ENCODE measurements at regions not wholly inside any gene's neighbourhood (a gene's known extent, or its start where the extent isn't known, plus 50 kb on each side); places are given as distances from the start of the nearest gene placed in this dataset.

DNA sequence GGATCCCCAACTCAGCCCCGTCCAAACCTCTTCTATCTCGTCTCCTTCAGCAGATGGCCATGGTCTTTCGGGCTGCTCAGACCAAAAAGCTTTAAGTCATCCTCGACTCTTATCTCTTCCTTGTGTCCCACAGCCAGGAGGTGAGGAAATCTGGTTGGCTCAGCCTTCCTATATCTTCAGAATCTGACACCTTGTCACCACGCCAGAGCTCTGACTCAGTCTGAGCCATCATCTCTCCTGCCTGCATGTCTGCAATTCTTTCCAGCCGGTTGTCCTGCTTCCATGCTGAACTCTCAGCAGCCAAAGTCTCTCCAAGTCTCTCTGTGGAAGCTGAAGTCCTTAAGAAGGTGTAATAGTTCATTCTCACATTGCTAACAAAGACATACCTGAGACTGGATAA is 419.3 kb upstream of the ADAMTS16 start:
- no peak for DNase-seq (ENCODE audit: low spot score)

DNA sequence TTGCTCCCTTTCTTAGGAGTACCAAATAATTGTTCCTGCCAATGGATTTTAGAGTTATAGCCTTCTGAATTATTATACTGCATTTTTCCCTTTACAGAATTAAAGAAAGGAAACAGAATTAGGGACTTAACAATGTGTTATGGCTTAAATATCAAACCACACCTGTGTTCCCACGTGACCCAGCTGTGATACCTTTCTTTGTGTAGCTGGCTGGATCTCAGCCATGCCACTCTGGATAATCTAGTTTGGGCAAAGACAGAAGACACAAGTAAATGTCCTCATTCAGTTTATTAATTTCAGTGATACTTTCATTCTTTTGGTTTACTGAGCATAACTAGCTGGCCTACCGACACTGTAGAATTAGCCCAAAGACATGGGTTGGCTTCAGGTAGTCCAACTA is 417.2 kb upstream of the ADAMTS16 start:
- no peak for DNase-seq (ENCODE audit: low spot score)

GRCh38 chr5:4725594-4725993 is 414.5 kb upstream of the ADAMTS16 start:
- DNase-seq (ENCODE audit: low spot score) = no peak

GRCh38 chr5:4730279-4730678 is 409.9 kb upstream of the ADAMTS16 start:
- no peak for DNase-seq (ENCODE audit: low spot score)

DNA sequence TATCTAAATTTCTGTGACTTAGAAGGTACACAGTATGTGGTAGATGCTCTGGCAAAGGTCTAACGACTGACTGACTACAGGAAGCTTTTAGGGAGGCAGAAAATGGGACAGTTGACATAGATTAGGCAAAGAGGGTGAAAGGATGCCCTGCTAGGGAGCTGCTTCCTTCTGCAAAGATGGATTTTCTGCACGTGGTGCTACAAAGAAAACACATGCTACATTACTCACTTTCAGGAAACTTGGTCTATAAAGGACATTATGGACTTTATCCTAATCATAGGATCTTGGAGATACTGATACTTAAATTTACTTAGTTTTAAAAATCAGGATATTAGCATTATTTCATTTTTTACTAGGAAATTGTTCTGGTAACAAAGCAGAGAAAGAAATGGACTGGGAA is 405.8 kb upstream of the ADAMTS16 start:
- DNase-seq (ENCODE audit: low spot score) = no peak

DNA sequence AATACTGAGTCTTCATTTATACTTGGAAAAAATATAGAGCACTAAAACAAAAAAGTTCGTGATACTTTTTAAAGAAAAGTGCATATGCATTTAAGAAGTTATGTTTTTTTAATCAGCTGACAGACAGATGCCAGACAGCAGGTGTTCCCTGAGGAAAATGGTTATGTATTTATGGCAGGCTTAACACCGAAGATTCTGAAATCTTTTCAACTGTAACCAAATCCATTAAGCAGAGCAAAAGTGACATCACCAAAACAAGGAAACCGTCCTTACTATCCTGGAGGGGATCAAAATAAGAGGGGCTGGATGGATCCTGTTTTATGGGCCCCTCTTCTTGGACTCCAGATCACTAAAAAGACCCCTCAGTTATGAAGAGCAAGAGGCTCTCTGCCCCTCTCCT is 404.9 kb upstream of the ADAMTS16 start:
- DNase-seq (ENCODE audit: low spot score) = no peak

DNA sequence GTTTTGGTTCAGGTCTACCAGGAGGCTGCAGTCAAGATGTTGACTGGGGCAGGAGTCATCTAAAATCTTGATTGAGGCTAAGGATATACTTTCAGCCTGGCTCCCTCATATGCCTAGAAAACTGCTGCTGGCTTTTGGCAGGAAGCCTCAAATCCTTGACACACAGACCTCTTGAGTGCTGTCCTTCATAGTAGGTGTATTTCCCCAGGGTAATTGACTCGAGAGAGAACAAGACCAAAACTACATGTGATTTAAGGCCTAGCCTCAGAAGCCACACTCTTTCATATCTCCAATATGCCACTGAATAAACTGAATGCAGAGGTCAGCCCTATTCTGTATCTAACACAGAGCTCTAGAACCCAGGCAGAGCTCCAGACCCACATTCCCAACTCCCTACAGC is 402.3 kb upstream of the ADAMTS16 start:
- no peak for DNase-seq (ENCODE audit: low spot score)

DNA sequence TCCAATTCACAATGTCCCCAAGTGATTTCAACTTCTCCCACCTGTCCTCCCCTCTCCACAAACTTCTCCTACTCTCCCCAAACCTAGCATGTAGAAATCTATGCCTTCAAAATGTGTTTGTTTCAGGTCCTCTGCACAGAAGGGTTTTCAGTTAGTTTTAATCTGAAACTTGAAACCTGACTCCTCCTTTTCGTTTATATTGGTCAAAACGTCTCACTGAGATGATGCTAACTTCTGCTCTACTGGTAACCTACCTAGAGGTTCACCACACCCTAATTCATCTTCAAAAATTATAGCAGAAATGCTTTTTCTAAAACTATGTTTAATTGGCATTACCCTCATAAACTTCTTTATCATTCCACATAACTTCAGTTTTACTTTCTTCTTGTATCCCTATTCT is 401.8 kb upstream of the ADAMTS16 start:
- no peak for DNase-seq (ENCODE audit: low spot score)

- no peak for DNase-seq (ENCODE audit: low spot score)
Observed at GRCh38 chr5:4740156-4740555, 400.0 kb upstream of the ADAMTS16 start.

DNA sequence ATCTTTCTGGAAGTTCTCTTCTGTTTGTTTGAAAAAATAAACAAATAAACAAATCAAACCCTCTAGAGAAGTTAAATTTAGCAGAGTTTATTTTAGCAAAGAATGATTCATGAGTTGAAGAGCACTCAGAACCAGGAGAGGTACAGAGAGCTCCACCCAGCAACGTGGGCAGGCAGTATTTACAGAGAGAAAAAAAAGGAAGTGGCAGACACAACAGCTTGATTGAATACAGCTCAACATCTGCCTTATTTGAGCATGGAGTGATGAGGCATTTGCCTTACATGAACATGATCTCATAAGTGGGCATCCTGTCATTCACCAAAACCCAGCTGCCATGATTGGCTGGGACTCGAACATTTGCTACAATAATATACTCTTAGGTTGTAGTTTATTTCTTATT is 381.6 kb upstream of the ADAMTS16 start:
- DNase-seq (ENCODE audit: low spot score) = no peak

DNA sequence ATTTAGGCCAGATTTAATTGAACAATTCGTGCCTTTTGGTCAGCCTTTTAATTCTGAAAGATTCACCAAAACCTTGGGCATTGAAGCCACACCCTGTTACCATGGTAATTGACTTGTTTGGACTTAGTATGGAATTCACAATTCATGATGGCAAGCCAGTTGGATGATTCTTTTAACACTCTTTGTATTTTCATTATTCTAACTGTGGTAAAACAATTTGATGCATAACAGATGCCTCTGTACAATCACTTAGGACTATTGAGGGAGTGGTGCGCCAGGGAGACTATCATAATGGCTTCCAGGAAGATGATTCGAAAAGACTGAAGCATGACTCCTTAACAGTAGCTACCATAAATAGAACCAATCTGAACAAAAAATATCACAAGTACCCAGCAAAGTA is 381.1 kb upstream of the ADAMTS16 start:
- no peak for DNase-seq (ENCODE audit: low spot score)

DNA sequence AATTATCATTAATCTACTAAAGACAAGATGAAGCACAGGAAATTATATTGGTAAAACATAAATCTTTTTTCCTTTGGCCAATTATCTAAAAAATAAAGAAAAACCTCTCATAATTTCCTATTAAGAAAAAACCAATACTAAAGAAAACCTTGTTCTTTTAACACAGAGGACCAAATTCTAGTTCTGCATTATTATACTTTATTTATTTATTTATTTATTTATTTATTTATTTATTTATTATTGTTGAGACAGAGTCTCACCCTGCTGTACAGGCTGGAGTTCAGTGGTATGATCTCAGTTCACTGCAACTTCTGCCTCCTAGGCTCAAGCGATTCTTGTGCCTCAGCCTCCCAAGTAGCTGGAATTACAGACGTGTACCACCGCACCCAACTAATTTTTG is 377.8 kb upstream of the ADAMTS16 start:
- DNase-seq (ENCODE audit: low spot score) = no peak

- DNase-seq (ENCODE audit: low spot score) = no peak
Observed at GRCh38 chr5:4765411-4765810, 374.7 kb upstream of the ADAMTS16 start.

DNA sequence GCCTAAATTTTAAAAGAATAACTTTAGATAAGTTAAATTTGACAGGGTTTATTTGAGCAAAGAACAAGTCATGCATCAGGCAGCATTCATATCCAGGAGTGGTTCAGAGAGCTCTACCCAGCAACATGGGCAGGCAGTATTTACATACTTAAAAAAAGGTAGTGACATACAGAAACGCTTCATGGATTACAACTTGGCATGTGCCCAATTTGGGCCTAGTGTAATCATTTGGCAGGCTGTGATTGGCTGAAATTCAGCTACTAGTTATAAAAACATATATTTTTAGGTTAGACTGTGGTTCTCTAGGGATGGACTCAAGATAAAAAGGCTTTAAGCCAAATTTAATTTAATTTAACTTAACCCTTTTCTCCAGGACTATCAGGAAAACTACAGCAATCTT is 374.0 kb upstream of the ADAMTS16 start:
- DNase-seq (ENCODE audit: low spot score) = no peak

GRCh38 chr5:4772591-4772990 is 367.5 kb upstream of the ADAMTS16 start:
- DNase-seq (ENCODE audit: low spot score) = no peak

- no peak for DNase-seq (ENCODE audit: low spot score)
Observed at GRCh38 chr5:4773827-4774317, 366.3 kb upstream of the ADAMTS16 start.

DNA sequence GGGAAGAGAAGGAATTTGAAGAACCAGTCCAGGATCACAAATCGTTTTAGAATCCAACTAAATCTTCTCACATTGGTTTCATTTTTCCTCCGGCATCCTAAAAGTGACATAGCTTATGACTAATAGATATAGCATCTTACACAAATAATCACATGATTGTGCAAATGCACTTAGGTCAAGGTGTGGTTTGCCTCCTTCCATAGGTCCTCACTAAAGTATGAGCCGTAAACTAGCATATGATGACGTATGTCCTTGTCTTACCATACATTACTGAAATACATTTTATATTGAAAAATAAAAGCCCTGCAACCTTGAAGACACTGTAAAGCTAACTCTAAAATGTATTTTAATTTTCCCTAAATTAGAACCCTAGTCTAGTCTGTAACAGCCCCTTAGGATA is 362.7 kb upstream of the ADAMTS16 start:
- DNase-seq (ENCODE audit: low spot score) = no peak

GRCh38 chr5:4780633-4781032 is 359.5 kb upstream of the ADAMTS16 start:
- no peak for DNase-seq (ENCODE audit: low spot score)

DNA sequence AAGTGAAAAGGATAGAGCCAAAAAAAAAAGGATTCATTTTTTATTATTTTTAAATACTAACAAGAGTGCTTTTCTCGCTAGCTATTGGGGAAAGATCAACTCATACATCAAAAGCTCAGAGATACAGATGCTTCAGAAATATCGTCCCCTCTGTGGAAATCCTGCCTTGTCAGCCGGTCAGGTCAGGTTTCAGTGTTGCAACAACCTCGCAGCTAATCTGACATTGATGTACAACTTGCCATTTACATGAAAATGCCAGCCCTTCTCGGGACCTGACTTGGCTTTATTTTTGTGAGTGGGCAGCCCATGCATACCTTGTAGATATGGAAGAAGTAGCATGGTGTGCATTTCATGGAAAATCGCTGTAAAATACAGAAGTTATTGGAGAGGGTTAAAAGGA is 358.8 kb upstream of the ADAMTS16 start:
- no peak for DNase-seq (ENCODE audit: low spot score)

DNA sequence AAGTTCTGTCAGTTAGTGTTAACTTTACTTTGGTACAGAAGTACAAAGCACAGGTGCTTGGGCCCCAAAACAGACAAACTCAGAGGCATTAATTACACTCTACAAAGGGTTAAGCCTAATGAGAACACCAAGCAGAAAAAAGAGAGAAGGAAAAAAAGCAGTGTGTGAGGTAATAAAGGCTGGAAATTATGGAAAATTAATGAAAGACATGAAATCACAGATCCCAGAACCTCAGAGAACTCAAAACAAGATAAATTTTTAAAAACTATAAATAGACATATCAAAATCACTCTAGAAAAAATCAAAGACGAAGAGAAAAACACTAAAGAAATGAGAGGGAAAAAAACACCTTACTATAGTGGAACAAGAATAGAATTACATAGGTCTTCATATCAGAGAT is 354.2 kb upstream of the ADAMTS16 start:
- no peak for DNase-seq (ENCODE audit: low spot score)

DNA sequence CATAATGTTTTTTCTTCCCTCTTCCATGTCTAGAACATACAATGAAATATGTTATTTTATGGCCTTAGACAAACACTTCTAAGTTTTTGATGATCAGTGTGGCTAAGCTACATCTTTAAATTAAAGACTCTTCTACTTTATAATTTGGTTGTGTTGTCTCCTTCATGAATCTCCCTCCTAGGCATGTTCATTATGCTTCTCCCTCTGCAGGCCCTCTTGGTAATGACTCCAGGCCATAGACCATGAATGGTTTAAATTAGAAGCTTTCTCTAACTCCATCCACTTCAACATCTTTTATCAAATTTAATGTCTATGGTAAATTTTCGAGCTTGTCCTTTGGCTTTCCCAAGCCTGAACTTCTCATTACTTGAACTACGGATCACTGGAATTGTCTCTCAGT is 342.7 kb upstream of the ADAMTS16 start:
- no peak for DNase-seq (ENCODE audit: low spot score)

DNA sequence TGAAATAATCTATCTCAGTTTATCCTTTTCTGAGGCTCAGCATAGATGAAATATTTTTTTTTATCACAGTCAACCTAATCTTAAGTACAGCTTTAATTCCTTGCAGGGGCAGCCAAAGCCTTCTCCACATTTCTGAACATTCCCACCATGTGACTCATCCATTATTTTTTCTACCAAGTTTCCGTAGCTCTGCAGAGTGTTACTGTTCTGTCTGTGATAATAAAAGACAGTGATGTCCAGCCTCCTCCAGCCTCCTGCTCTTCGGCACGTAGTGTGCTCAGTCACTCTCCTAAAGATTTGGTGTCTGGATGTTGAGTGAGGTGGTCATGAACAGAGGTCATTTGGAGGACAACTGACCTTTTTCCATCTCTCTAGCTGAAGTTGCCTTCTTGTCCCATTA is 338.1 kb upstream of the ADAMTS16 start:
- DNase-seq (ENCODE audit: low spot score) = no peak

DNA sequence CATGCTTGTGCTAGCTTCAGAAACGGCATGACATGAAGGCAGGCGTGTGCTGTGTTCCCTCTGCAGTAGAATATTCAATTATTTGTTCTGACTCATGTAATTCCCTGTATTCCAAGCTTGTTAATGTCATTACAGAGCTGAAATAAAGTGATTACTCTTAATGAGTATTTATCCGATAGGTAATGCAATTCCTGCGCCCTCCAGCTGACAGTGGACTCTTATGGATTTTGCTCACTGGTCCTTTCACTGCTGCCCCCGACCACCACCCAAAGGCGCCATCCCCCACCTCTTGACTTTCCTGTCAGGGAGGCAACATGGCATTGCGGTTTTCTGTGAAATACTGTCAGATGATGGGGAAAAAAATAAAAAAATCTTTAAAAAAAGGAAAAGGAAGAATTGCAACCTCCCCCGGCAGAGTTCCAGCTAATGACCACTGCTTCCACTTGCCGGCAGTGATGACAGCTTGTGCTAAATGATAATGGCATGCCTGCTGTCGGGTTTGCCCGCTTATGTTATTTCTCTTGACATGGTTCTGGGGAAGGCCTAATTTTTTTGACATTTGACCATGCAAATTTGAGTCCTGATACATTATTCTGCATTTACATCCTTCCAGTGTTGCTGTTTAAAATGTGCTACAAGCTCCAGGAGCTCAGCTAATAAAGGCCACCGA is 335.3 kb upstream of the ADAMTS16 start:
- DNase-seq (ENCODE audit: low spot score) = no peak

DNA sequence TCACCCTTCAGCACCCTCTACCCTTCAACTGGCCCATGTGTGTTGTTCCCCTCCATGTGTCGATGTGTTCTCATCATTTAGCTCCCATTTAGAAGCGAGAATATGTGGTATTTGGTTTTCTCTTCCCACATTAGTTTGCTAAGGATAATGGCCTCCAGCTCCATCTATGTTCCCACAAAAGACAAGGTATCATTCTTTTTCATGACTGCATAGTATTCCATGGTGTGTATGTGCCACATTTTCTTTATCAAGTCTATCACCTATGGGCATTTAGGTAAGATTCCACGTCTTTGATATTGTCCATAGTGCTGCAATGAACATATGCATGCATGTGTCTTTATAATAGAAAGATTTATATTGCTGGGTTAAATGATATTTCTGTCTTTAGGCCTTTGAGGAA is 325.1 kb upstream of the ADAMTS16 start:
- no peak for DNase-seq (ENCODE audit: low spot score)

DNA sequence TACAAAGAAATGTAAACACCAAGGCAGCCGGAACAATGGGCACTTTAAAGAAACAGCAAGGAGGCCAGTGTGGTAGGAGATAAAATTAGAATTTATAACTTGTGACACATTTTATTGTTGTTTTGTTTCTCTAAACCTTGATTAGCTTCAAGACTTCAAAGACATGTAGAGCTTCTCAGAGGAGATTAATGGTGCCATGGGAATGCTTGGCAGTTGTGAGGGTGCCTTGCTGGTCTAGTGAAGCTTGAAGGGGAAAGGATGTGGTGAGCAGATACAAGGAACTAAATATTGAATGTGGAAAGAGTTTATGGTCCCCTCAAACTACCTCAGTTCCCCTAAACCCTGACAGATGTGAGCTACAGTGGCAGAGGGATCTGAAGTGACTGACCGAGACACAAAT is 322.4 kb upstream of the ADAMTS16 start:
- DNase-seq (ENCODE audit: low spot score) = no peak

All from activated CD4-positive, alpha-beta T cell treated with anti-CD3 and anti-CD28 coated beads, Interleukin-2, Interleukin-4, amounts not matched to agents 100 ng/mL and 50 ng/mL, durations not matched to agents 16 hours and 8 hours (primary cell).